CD14-positive monocyte (primary cell): ENCODE measurements at regions not wholly inside any gene's neighbourhood (a gene's known extent, or its start where the extent isn't known, plus 50 kb on each side); places are given as distances from the start of the nearest gene placed in this dataset.

ENCODE experiments used
- DNase-seq, 3 donors: peaks; one replicate each; pipeline ENCODE4 v3.0.0-alpha.2; 2011 to 2022
- H2AFZ ChIP-seq: 2 replicates; pipeline ENCODE4 v1.6.0; 2012; ENCODE audit warnings: mild to moderate bottlenecking, low read depth, low read length, inconsistent platforms; ENCODE audit not compliant: insufficient read depth, poor library complexity, severe bottlenecking
- H3K27ac ChIP-seq, 2 donors: 1 replicate in 1 of 2; 2 replicates in 1 of 2; pipeline ENCODE4 v1.5.1; 2012 to 2013; ENCODE audit warnings: low read length in 2 of 2, control low read depth in 1 of 2, inconsistent platforms in 1 of 2, low read depth in 1 of 2, mild to moderate bottlenecking in 1 of 2
- H3K27me3 ChIP-seq, 2 donors: one replicate each; pipeline versions ENCODE4 v1.6.0 to v1.6.1; 2011 to 2013; ENCODE audit warnings: low read length in 2 of 2; ENCODE audit not compliant: control insufficient read depth in 2 of 2, insufficient read depth in 2 of 2
- H3K36me3 ChIP-seq, 2 donors: replicated peaks in 1 of 2; 1 replicate in 1 of 2; 2 replicates in 1 of 2; pipeline versions ENCODE4 v1.5.1 to v1.6.1; 2012 to 2013; ENCODE audit warnings: low read length in 2 of 2, control low read depth in 1 of 2, inconsistent platforms in 1 of 2, mild to moderate bottlenecking in 1 of 2; ENCODE audit not compliant: insufficient read depth in 2 of 2, control insufficient read depth in 1 of 2
- H3K4me1 ChIP-seq, 2 donors: 1 replicate in 1 of 2; 2 replicates in 1 of 2; pipeline versions ENCODE4 v1.5.1 to v1.6.1; 2012 to 2013; ENCODE audit warnings: low read length in 2 of 2, control low read depth in 1 of 2, inconsistent platforms in 1 of 2, mild to moderate bottlenecking in 1 of 2, moderate library complexity in 1 of 2; ENCODE audit not compliant: insufficient read depth in 2 of 2, control insufficient read depth in 1 of 2
- H3K4me2 ChIP-seq: replicated peaks from 2 replicates; pipeline ENCODE3; 2012; ENCODE audit warnings: low read length, moderate library complexity, mild to moderate bottlenecking; ENCODE audit not compliant: poor library complexity, severe bottlenecking; ENCODE audit errors: extremely low read depth
- H3K4me3 ChIP-seq, 3 experiments: fragments of 200-600 bp in 1 of 3; sonication (generic) in 1 of 3; replicated peaks in 1 of 3; 1 replicate in 2 of 3; 2 replicates in 1 of 3; pipeline ENCODE4 v1.5.1; 2011 to 2013; ENCODE audit warnings: low read length in 3 of 3, mild to moderate bottlenecking in 3 of 3, control low read depth in 2 of 3, low read depth in 2 of 3, inconsistent platforms in 1 of 3, moderate library complexity in 1 of 3
- H3K79me2 ChIP-seq: 2 replicates; pipeline ENCODE4 v1.6.0; 2012; ENCODE audit warnings: mild to moderate bottlenecking, control low read depth, inconsistent platforms, low read length, moderate library complexity; ENCODE audit not compliant: insufficient read depth
- H3K9ac ChIP-seq: 2 replicates; pipeline ENCODE4 v1.6.0; 2017; ENCODE audit warnings: low read length, mild to moderate bottlenecking; ENCODE audit not compliant: insufficient read depth, poor library complexity, severe bottlenecking
- H3K9me3 ChIP-seq, 2 donors: replicated peaks in 1 of 2; 1 replicate in 1 of 2; 2 replicates in 1 of 2; pipeline versions ENCODE4 v1.5.1 to v1.6.1; 2012 to 2013; ENCODE audit warnings: low read length in 2 of 2, control low read depth in 1 of 2; ENCODE audit not compliant: control insufficient read depth in 1 of 2, insufficient read depth in 1 of 2
- H4K20me1 ChIP-seq: 2 replicates; pipeline ENCODE4 v1.6.0; 2012; ENCODE audit warnings: mild to moderate bottlenecking, low read length, control low read depth, moderate library complexity; ENCODE audit not compliant: insufficient read depth
- H3K27ac Mint-ChIP-seq, 7 donors: one replicate each; pipeline ENCODE4 v1.8.0; 2020; ENCODE audit warnings: mild to moderate bottlenecking in 7 of 7, mixed read lengths in 7 of 7, moderate library complexity in 6 of 7, inconsistent platforms in 2 of 7
- H3K27me3 Mint-ChIP-seq, 3 donors: one replicate each; pipeline ENCODE4 v1.8.0; 2021 to 2022; ENCODE audit warnings: low read depth in 3 of 3, mild to moderate bottlenecking in 3 of 3, mixed read lengths in 3 of 3, moderate library complexity in 3 of 3, inconsistent platforms in 1 of 3
- H3K36me3 Mint-ChIP-seq, 2 donors: one replicate each; pipeline ENCODE4 v1.8.0; 2020; ENCODE audit warnings: mixed read lengths in 2 of 2, inconsistent platforms in 1 of 2, mild to moderate bottlenecking in 1 of 2
- H3K4me1 Mint-ChIP-seq: one replicate; pipeline ENCODE4 v1.8.0; 2020; ENCODE audit warnings: mild to moderate bottlenecking, mixed read lengths
- H3K4me3 Mint-ChIP-seq, 2 donors: one replicate each; pipeline ENCODE4 v1.8.0; 2020; ENCODE audit warnings: mild to moderate bottlenecking in 2 of 2, mixed read lengths in 2 of 2, moderate library complexity in 1 of 2
- H3K9me3 Mint-ChIP-seq, 7 donors: one replicate each; pipeline ENCODE4 v1.8.0; 2020 to 2022; ENCODE audit warnings: mixed read lengths in 7 of 7, mild to moderate bottlenecking in 6 of 7, moderate library complexity in 6 of 7, inconsistent platforms in 2 of 7
- CTCF ChIP-seq: fragments of 200-600 bp; IDR thresholded peaks from one replicate; pipeline ENCODE4 v1.8.0; 2022; ENCODE audit warnings: antibody characterized with exemption, mild to moderate bottlenecking
- WGBS: methylation state at CpG from one replicate; pipeline ENCODE4 v1.1.5; 2013; ENCODE audit warnings: missing lambda C conversion rate; ENCODE audit not compliant: insufficient coverage; 5-methylcytosine and 5-hydroxymethylcytosine counted together
- intact Hi-C, 2 donors: fragments of 100-400 bp; cut with micrococcal nuclease; formaldehyde crosslinking; loops; one replicate each; pipeline versions ENCODE4 v1.15.0 to v1.15.1; 2023

- no peaks in the 10 kb centered on the region for H3K4me1 ChIP-seq
- no peaks in the 10 kb centered on the region for H3K36me3 Mint-ChIP-seq
Observed at GRCh38 chr7:67900456-67900855, 903.8 kb downstream of the TYW1 start.

DNA sequence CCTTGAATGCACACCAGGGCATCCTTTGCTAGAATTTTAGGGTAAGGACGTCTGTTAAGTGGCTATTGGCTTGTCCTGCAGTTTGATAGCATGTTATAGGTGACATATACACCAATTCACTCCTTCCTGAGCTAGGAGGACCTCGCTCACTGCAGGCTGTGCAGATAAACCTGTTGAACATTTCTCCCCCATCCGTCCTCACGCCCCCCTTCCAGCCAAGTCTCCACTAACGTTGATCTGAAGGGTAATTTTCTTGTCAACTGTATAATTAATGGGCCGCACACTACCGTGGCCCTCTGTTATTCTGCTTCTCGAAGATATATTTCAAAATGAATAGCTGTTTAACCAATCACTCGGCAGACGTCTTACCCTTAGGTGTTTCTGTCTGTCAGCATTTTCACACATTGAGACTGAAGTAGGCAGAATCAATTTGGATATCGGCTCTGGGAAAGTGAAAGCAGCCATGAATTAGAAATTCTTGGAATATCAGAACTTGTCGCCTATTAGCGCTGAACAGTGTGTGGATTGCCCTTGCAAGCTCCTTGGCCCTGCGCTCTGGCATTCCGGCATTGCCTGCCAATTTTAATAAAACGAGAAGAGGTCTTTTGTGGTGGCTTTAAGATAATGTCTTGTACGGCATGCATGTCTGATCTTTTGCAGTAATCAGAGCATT lies 905.3 kb downstream of the TYW1 start:
- Mint-ChIP-seq H3K27ac (no peak overlapping the region), H3K27me3 (peaks cover 0 to 1% (median 0%) of the 10 kb centered on the region in 3 donors), H3K36me3 (no peaks in the 10 kb centered on the region), H3K4me1 (no peaks in the 10 kb centered on the region), H3K4me3 (no peak overlapping the region), H3K9me3 (peaks cover 14 to 54% (median 25%) of the 10 kb centered on the region in 7 donors)
- Histone ChIP-seq H3K4me3 (no peak overlapping the region), H3K36me3 (no peaks in the 10 kb centered on the region), H3K27ac (no peak overlapping the region), H3K4me2 (no peak overlapping the region), H3K9me3 (peaks cover 56 to 58% of the 10 kb centered on the region in 2 donors), H4K20me1 (no peaks in the 10 kb centered on the region), H3K79me2 (no peaks in the 10 kb centered on the region), H3K9ac (no peak overlapping the region), H3K4me1 (no peaks in the 10 kb centered on the region), H3K27me3 (no peaks in the 10 kb centered on the region), H2AFZ (no peak overlapping the region)
- TF ChIP-seq CTCF = no peak
- intact Hi-C loops = no loop called here
- 90% methylated on average over 12 of the region's 17 CpGs for WGBS
- DNase-seq = no peak

More at GRCh38 chr7:67900456-67900855, 903.8 kb downstream of the TYW1 start:
- Histone ChIP-seq H3K36me3 (no peaks in the 10 kb centered on the region), H3K4me2 (no peak overlapping the region), H3K79me2 (no peaks in the 10 kb centered on the region), H4K20me1 (no peaks in the 10 kb centered on the region), H3K9ac (no peak overlapping the region), H3K4me3 (no peak overlapping the region), H3K27ac (no peak overlapping the region), H3K27me3 (no peaks in the 10 kb centered on the region), H2AFZ (no peak overlapping the region), H3K9me3 (peaks cover 60 to 67% of the 10 kb centered on the region in 2 donors)
- Mint-ChIP-seq H3K27ac (no peak overlapping the region), H3K9me3 (peaks cover 18 to 68% (median 35%) of the 10 kb centered on the region in 7 donors), H3K4me1 (no peaks in the 10 kb centered on the region), H3K27me3 (peaks cover 0 to 1% (median 0%) of the 10 kb centered on the region in 3 donors), H3K4me3 (no peak overlapping the region)
- WGBS = 100% methylated on average over 2 of the region's 2 CpGs
- TF ChIP-seq CTCF = no peak
- intact Hi-C loops = no loop called here
- no peak for DNase-seq
